GM23338 (cell line): ENCODE measurements at regions not wholly inside any gene's neighbourhood (a gene's known extent, or its start where the extent isn't known, plus 50 kb on each side); places are given as distances from the start of the nearest gene placed in this dataset.

ENCODE experiments used
- ATAC-seq: fragments of 200-7000 bp; cut with Tn5 transposase; 3 replicates; pipeline ENCODE4 v1.9.1; 2020
- DNase-seq: peaks from one replicate; pipeline ENCODE4 v3.0.0-alpha.2; 2015; ENCODE audit warnings: low spot score
- H2AFZ ChIP-seq: fragments of 200-600 bp; sonication (generic); 2 replicates; pipeline ENCODE4 v1.8.0; 2016; ENCODE audit warnings: antibody characterized with exemption, mild to moderate bottlenecking, moderate library complexity
- H3F3A ChIP-seq: fragments of 200-600 bp; sonication (generic); replicated peaks from 2 replicates; pipeline ENCODE4 v1.8.0; 2017; ENCODE audit warnings: antibody characterized with exemption, mixed run types, low read depth
- H3K27ac ChIP-seq: fragments of 200-600 bp; sonication (generic); 2 replicates; pipeline ENCODE4 v1.6.1; 2016; ENCODE audit warnings: low read depth
- H3K27me3 ChIP-seq: fragments of 200-600 bp; sonication (generic); 2 replicates; pipeline ENCODE4 v1.8.0; 2016; ENCODE audit warnings: mild to moderate bottlenecking, mixed run types, moderate library complexity; ENCODE audit not compliant: insufficient read depth
- H3K36me3 ChIP-seq: fragments of 200-600 bp; sonication (generic); 2 replicates; pipeline ENCODE4 v1.8.0; 2016; ENCODE audit warnings: mild to moderate bottlenecking; ENCODE audit not compliant: insufficient read depth
- H3K4me1 ChIP-seq: fragments of 200-600 bp; sonication (generic); 2 replicates; pipeline ENCODE4 v1.8.0; 2016; ENCODE audit warnings: mild to moderate bottlenecking, moderate library complexity; ENCODE audit not compliant: insufficient read depth
- H3K4me2 ChIP-seq: fragments of 200-600 bp; sonication (generic); 2 replicates; pipeline ENCODE4 v1.7.1; 2017; ENCODE audit warnings: mixed run types
- H3K4me3 ChIP-seq: fragments of 200-600 bp; sonication (generic); 2 replicates; pipeline ENCODE4 v1.6.1; 2016; ENCODE audit warnings: mixed run types
- H3K79me2 ChIP-seq: fragments of 200-600 bp; sonication (generic); replicated peaks from 2 replicates; pipeline ENCODE4 v1.8.0; 2017; ENCODE audit warnings: mild to moderate bottlenecking; ENCODE audit not compliant: insufficient read depth
- H3K9me2 ChIP-seq: fragments of 200-600 bp; sonication (generic); 2 replicates; pipeline ENCODE4 v1.8.0; 2017; ENCODE audit not compliant: insufficient read depth
- H4K20me1 ChIP-seq: fragments of 200-600 bp; sonication (generic); replicated peaks from 2 replicates; pipeline ENCODE4 v1.8.0; 2017; ENCODE audit warnings: mild to moderate bottlenecking; ENCODE audit not compliant: insufficient read depth
- H3K27ac Mint-ChIP-seq: 2 replicates; pipeline ENCODE4 v1.8.0; 2020; ENCODE audit warnings: inconsistent platforms, mild to moderate bottlenecking, moderate library complexity, mixed read lengths
- H3K27me3 Mint-ChIP-seq: 3 replicates; pipeline ENCODE4 v1.8.0; 2022; ENCODE audit warnings: low read depth, mild to moderate bottlenecking, moderate library complexity, mixed read lengths, inconsistent platforms; ENCODE audit not compliant: insufficient read depth, poor library complexity
- H3K36me3 Mint-ChIP-seq: 3 replicates; pipeline ENCODE4 v1.8.0; 2021; ENCODE audit warnings: low read depth, mild to moderate bottlenecking, inconsistent platforms, moderate library complexity, mixed read lengths
- H3K4me1 Mint-ChIP-seq: 3 replicates; pipeline ENCODE4 v1.8.0; 2020; ENCODE audit warnings: mild to moderate bottlenecking, inconsistent platforms, mixed read lengths
- H3K4me3 Mint-ChIP-seq: 3 replicates; pipeline ENCODE4 v1.8.0; 2021; ENCODE audit warnings: moderate library complexity, mild to moderate bottlenecking, inconsistent platforms, mixed read lengths
- H3K9me3 Mint-ChIP-seq: 3 replicates; pipeline ENCODE4 v1.8.0; 2020; ENCODE audit warnings: moderate library complexity, mild to moderate bottlenecking, inconsistent platforms, mixed read lengths
- CREB1 ChIP-seq: fragments of 250-450 bp; sonication (Bioruptor Pico); IDR thresholded peaks from 2 replicates; pipeline ENCODE4 v1.5.0; 2020; ENCODE audit warnings: low read depth, mild to moderate bottlenecking, moderate library complexity
- EZH2 ChIP-seq: fragments of 200-600 bp; sonication (generic); IDR thresholded peaks from one replicate; pipeline ENCODE4 v1.8.0; 2017; ENCODE audit warnings: antibody characterized with exemption, mild to moderate bottlenecking, low read depth; ENCODE audit not compliant: unreplicated experiment
- EZH2phosphoT487 ChIP-seq: fragments of 200-600 bp; sonication (generic); IDR thresholded peaks from one replicate; pipeline ENCODE4 v1.8.1; 2018; ENCODE audit warnings: antibody characterized with exemption; ENCODE audit not compliant: unreplicated experiment
- JUNB ChIP-seq: IDR thresholded peaks from one replicate; pipeline ENCODE4 v1.6.1; 2016; ENCODE audit warnings: antibody characterized with exemption; ENCODE audit not compliant: unreplicated experiment
- POLR2AphosphoS5 ChIP-seq: IDR thresholded peaks from 2 replicates; pipeline ENCODE4 v1.6.1; 2016; ENCODE audit warnings: antibody characterized with exemption, low read depth
- STAT1 ChIP-seq: IDR thresholded peaks from one replicate; pipeline ENCODE4 v1.6.1; 2016; ENCODE audit warnings: antibody characterized with exemption; ENCODE audit not compliant: unreplicated experiment
- ZNF331 ChIP-seq: fragments of 250-450 bp; sonication (Bioruptor Pico); IDR thresholded peaks from 2 replicates; pipeline ENCODE4 v1.5.0; 2020; ENCODE audit warnings: low read depth, mild to moderate bottlenecking, moderate library complexity
- TF ChIP-seq, protein P1 (sequence below): fragments of 250-450 bp; sonication (Bioruptor Pico); IDR thresholded peaks from 2 replicates; pipeline ENCODE4 v1.5.0; 2020; ENCODE audit warnings: mild to moderate bottlenecking, moderate library complexity
- TF ChIP-seq, protein P2 (sequence below), 2 experiments: fragments of 200-600 bp in 1 of 2; sonication (generic) in 1 of 2; conservative IDR thresholded peaks; 2 replicates each; pipeline versions ENCODE4 v1.5.1 to v1.6.1; 2016 to 2017; ENCODE audit warnings: antibody characterized with exemption in 2 of 2, low read depth in 2 of 2, mild to moderate bottlenecking in 2 of 2, moderate library complexity in 1 of 2
- TF ChIP-seq, protein P3 (sequence below): IDR thresholded peaks from 2 replicates; pipeline ENCODE4 v1.6.1; 2016; ENCODE audit warnings: antibody characterized with exemption

DNA sequence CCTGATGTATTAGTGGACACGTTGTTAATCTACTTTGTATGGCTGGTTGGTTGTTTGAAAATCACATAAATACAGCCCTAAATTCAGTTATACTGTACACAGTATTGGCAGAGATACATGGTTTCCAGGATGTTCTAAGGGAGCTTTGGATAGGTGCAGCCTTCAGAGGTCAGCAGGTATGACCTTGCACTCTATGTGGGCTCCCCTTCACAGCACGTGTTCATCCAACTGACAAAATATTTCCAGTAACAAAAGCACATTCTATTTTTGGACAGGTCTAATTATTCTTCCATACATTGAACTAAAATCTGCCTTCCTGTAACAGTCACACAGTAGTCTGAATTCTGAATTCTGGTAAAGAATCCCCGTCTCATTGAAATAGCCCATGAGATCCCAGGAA lies 92.8 kb upstream of the RAPGEF2 start:
- ATAC-seq: no peak

More for the DNA sequence above, 92.8 kb upstream of the RAPGEF2 start:
- H3K4me3 ChIP-seq: no peak overlapping the region
- H3K4me2 ChIP-seq: no peak overlapping the region
- Mint-ChIP-seq H3K36me3 (no peaks in the 10 kb centered on the region), H3K4me3 (no peak overlapping the region), H3K4me1 (peaks cover 33% of the 10 kb centered on the region), H3K27ac (no peak overlapping the region), H3K9me3 (no peaks in the 10 kb centered on the region), H3K27me3 (peaks cover 1% of the 10 kb centered on the region)
- no peaks in the 10 kb centered on the region for H3K79me2 ChIP-seq
- peak overlapping the region; percentile 50; the same call in 1 of the 2 replicates for H2AFZ ChIP-seq
- peaks cover 4% of the 10 kb centered on the region; the same call in 1 of the 2 replicates for H3K4me1 ChIP-seq
- no peaks in the 10 kb centered on the region for H3F3A ChIP-seq
- no peaks in the 10 kb centered on the region for H3K36me3 ChIP-seq
- H4K20me1 ChIP-seq: no peaks in the 10 kb centered on the region
- no peaks in the 10 kb centered on the region for H3K27me3 ChIP-seq
- no peak overlapping the region for H3K27ac ChIP-seq
- no peaks in the 10 kb centered on the region for H3K9me2 ChIP-seq
- no peak for TF ChIP-seq ZNF331
- TF ChIP-seq, protein P1, sequence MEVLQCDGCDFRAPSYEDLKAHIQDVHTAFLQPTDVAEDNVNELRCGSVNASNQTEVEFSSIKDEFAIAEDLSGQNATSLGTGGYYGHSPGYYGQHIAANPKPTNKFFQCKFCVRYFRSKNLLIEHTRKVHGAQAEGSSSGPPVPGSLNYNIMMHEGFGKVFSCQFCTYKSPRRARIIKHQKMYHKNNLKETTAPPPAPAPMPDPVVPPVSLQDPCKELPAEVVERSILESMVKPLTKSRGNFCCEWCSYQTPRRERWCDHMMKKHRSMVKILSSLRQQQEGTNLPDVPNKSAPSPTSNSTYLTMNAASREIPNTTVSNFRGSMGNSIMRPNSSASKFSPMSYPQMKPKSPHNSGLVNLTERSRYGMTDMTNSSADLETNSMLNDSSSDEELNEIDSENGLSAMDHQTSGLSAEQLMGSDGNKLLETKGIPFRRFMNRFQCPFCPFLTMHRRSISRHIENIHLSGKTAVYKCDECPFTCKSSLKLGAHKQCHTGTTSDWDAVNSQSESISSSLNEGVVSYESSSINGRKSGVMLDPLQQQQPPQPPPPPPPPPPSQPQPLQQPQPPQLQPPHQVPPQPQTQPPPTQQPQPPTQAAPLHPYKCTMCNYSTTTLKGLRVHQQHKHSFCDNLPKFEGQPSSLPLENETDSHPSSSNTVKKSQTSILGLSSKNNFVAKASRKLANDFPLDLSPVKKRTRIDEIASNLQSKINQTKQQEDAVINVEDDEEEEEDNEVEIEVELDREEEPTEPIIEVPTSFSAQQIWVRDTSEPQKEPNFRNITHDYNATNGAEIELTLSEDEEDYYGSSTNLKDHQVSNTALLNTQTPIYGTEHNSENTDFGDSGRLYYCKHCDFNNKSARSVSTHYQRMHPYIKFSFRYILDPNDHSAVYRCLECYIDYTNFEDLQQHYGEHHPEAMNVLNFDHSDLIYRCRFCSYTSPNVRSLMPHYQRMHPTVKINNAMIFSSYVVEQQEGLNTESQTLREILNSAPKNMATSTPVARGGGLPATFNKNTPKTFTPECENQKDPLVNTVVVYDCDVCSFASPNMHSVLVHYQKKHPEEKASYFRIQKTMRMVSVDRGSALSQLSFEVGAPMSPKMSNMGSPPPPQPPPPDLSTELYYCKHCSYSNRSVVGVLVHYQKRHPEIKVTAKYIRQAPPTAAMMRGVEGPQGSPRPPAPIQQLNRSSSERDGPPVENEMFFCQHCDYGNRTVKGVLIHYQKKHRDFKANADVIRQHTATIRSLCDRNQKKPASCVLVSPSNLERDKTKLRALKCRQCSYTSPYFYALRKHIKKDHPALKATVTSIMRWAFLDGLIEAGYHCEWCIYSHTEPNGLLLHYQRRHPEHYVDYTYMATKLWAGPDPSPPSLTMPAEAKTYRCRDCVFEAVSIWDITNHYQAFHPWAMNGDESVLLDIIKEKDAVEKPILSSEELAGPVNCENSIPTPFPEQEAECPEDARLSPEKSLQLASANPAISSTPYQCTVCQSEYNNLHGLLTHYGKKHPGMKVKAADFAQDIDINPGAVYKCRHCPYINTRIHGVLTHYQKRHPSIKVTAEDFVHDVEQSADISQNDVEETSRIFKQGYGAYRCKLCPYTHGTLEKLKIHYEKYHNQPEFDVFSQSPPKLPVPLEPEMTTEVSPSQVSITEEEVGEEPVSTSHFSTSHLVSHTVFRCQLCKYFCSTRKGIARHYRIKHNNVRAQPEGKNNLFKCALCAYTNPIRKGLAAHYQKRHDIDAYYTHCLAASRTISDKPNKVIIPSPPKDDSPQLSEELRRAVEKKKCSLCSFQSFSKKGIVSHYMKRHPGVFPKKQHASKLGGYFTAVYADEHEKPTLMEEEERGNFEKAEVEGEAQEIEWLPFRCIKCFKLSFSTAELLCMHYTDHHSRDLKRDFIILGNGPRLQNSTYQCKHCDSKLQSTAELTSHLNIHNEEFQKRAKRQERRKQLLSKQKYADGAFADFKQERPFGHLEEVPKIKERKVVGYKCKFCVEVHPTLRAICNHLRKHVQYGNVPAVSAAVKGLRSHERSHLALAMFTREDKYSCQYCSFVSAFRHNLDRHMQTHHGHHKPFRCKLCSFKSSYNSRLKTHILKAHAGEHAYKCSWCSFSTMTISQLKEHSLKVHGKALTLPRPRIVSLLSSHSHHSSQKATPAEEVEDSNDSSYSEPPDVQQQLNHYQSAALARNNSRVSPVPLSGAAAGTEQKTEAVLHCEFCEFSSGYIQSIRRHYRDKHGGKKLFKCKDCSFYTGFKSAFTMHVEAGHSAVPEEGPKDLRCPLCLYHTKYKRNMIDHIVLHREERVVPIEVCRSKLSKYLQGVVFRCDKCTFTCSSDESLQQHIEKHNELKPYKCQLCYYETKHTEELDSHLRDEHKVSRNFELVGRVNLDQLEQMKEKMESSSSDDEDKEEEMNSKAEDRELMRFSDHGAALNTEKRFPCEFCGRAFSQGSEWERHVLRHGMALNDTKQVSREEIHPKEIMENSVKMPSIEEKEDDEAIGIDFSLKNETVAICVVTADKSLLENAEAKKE (CRISPR knock-in tag): no peak
- no peak for TF ChIP-seq JUNB
- TF ChIP-seq POLR2AphosphoS5: no peak
- TF ChIP-seq, protein P2, sequence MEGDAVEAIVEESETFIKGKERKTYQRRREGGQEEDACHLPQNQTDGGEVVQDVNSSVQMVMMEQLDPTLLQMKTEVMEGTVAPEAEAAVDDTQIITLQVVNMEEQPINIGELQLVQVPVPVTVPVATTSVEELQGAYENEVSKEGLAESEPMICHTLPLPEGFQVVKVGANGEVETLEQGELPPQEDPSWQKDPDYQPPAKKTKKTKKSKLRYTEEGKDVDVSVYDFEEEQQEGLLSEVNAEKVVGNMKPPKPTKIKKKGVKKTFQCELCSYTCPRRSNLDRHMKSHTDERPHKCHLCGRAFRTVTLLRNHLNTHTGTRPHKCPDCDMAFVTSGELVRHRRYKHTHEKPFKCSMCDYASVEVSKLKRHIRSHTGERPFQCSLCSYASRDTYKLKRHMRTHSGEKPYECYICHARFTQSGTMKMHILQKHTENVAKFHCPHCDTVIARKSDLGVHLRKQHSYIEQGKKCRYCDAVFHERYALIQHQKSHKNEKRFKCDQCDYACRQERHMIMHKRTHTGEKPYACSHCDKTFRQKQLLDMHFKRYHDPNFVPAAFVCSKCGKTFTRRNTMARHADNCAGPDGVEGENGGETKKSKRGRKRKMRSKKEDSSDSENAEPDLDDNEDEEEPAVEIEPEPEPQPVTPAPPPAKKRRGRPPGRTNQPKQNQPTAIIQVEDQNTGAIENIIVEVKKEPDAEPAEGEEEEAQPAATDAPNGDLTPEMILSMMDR (conservative IDR thresholded peaks at IDR 0.05; ENCODE audit: low read depth in 2 of 2): no peak
- no peak for TF ChIP-seq EZH2
- no peak for TF ChIP-seq EZH2phosphoT487
- TF ChIP-seq, protein P3, sequence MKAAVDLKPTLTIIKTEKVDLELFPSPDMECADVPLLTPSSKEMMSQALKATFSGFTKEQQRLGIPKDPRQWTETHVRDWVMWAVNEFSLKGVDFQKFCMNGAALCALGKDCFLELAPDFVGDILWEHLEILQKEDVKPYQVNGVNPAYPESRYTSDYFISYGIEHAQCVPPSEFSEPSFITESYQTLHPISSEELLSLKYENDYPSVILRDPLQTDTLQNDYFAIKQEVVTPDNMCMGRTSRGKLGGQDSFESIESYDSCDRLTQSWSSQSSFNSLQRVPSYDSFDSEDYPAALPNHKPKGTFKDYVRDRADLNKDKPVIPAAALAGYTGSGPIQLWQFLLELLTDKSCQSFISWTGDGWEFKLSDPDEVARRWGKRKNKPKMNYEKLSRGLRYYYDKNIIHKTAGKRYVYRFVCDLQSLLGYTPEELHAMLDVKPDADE: no peak
- no peak for TF ChIP-seq STAT1
- TF ChIP-seq CREB1: no peak
- no peak for DNase-seq
